HAP-1 (cell line): ENCODE measurements at regions not wholly inside any gene's neighbourhood (a gene's known extent, or its start where the extent isn't known, plus 50 kb on each side); places are given as distances from the start of the nearest gene placed in this dataset.
"Not testable (repeated sequence)": the region's sequence is repeated elsewhere in the genome, so short reads cannot be mapped to it uniquely, and the experiment has no call there.

Experiments
- DNase-seq, 2 experiments: peaks; one replicate each; pipeline ENCODE4 v3.0.0-alpha.2; 2016 to 2020; ENCODE audit warnings: low spot score in 2 of 2
- H3K27me3 ChIP-seq: fragments of 250-450 bp; sonication (Bioruptor Pico); 2 replicates; pipeline ENCODE4 v1.5.1; 2020; ENCODE audit warnings: low read depth, mild to moderate bottlenecking, moderate library complexity
- H3K36me3 ChIP-seq: fragments of 250-450 bp; sonication (Bioruptor Pico); replicated peaks from 2 replicates; pipeline ENCODE4 v1.5.1; 2020; ENCODE audit warnings: mild to moderate bottlenecking
- H3K4me1 ChIP-seq: fragments of 250-450 bp; sonication (Bioruptor Pico); 2 replicates; pipeline ENCODE4 v1.5.1; 2020; ENCODE audit warnings: mild to moderate bottlenecking
- H3K4me3 ChIP-seq: fragments of 250-450 bp; sonication (Bioruptor Pico); 2 replicates; pipeline ENCODE4 v1.5.1; 2020; ENCODE audit warnings: mild to moderate bottlenecking, moderate library complexity
- H3K9me3 ChIP-seq: fragments of 250-450 bp; sonication (Bioruptor Pico); 2 replicates; pipeline ENCODE4 v1.5.1; 2020; ENCODE audit warnings: mild to moderate bottlenecking, moderate library complexity
- in situ Hi-C: fragments of 300-500 bp; cut with MboI; formaldehyde crosslinking; loops from 3 replicates; pipeline ENCODE4 v1.14.3; 2020; ENCODE audit warnings: low sequenced_read_pairs, inconsistent platforms, mixed read lengths

DNA sequence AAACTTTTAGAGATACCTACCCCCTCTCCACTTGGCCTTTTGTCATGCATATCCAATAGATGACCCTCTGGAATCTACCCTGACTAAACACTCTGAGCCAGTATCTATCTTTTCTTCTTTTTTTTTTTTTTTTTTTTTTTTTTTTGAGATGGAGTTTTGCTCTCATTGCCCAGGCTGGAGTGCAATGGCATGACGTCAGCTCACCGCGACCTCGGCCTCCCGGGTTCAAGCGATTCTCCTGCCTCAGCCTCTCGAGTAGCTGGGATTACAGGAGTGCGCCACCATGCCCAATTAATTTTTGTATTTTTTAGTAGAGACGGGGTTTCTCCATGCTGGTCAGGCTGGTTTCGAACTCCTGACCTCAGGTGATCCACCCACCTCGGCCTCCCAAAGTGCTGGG is 50.8 kb upstream of the GRIN2B start:
- H3K4me3 ChIP-seq, DNase-seq, H3K36me3 ChIP-seq, H3K9me3 ChIP-seq, H3K27me3 ChIP-seq, in situ Hi-C loops, H3K4me1 ChIP-seq: not testable (repeated sequence)

DNA sequence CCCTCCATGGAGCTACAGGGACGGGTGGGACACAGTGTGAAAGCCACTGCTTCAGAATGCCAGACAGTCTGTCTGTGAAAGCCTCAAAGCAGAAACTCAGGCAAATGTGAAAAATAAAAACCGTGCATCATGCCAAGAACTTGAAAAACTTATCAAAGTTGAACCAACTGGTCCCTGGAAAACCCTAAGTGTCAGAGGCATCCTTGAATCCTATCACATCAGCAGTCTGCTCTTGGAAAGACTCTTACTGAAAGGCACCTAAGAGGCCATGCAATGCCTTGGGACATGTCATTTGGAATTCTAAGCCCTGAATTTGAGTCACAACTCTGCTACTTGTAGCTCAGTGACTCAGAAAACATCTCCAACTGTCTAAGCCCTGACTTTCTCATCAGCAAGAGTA is 62.4 kb upstream of the GRIN2B start:
- no peaks in the 10 kb centered on the region for H3K9me3 ChIP-seq
- H3K4me1 ChIP-seq = no peaks in the 10 kb centered on the region
- no peaks in the 10 kb centered on the region for H3K27me3 ChIP-seq
- DNase-seq = no peak
- no peaks in the 10 kb centered on the region for H3K36me3 ChIP-seq
- no peak overlapping the region for H3K4me3 ChIP-seq
- in situ Hi-C loops = no loop called here

GRCh38 chr12:14048941-14049545 is 67.6 kb upstream of the GRIN2B start:
- H3K36me3 ChIP-seq = no peaks in the 10 kb centered on the region
- H3K4me3 ChIP-seq = no peak overlapping the region
- H3K4me1 ChIP-seq = no peaks in the 10 kb centered on the region
- no peaks in the 10 kb centered on the region for H3K27me3 ChIP-seq
- in situ Hi-C loops = no loop called here
- DNase-seq = no peak
- H3K9me3 ChIP-seq = no peaks in the 10 kb centered on the region

GRCh38 chr12:14057895-14058294 is 76.5 kb upstream of the GRIN2B start:
- no peaks in the 10 kb centered on the region for H3K4me1 ChIP-seq
- in situ Hi-C loops = no loop called here
- DNase-seq = no peak
- H3K9me3 ChIP-seq = no peaks in the 10 kb centered on the region
- no peaks in the 10 kb centered on the region for H3K27me3 ChIP-seq
- no peaks in the 10 kb centered on the region for H3K36me3 ChIP-seq
- no peak overlapping the region for H3K4me3 ChIP-seq

GRCh38 chr12:14058717-14059116 is 77.3 kb upstream of the GRIN2B start:
- Histone ChIP-seq H3K4me3 (no peak overlapping the region), H3K9me3 (no peaks in the 10 kb centered on the region)

DNA sequence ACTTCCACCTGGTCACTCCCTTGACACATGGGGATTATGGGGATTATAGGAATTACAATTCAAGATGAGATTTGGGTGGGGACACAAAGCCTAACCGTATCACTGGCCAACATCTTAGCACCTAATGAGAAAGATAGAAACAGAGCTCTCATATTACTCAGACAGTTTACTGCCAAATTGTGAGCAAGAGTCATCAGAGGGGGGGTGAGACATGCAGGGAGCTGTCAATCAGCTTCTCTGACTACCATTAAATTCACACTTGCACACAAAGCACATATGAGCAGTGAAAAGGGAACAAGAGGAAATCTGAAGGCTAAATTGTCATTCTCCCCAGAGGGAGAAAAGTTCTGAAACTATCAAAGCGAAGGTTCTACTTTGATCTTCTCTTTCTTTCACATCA is 78.1 kb upstream of the GRIN2B start:
- no peaks in the 10 kb centered on the region for H3K27me3 ChIP-seq
- in situ Hi-C loops = no loop called here
- H3K4me1 ChIP-seq = no peaks in the 10 kb centered on the region
- no peak overlapping the region for H3K4me3 ChIP-seq
- no peak for DNase-seq
- no peaks in the 10 kb centered on the region for H3K36me3 ChIP-seq
- no peaks in the 10 kb centered on the region for H3K9me3 ChIP-seq

More at GRCh38 chr12:14058717-14059116, 77.3 kb upstream of the GRIN2B start:
- no peak for DNase-seq
- Histone ChIP-seq H3K36me3 (no peaks in the 10 kb centered on the region), H3K4me1 (no peaks in the 10 kb centered on the region), H3K27me3 (no peaks in the 10 kb centered on the region)
- in situ Hi-C loops = no loop called here

DNA sequence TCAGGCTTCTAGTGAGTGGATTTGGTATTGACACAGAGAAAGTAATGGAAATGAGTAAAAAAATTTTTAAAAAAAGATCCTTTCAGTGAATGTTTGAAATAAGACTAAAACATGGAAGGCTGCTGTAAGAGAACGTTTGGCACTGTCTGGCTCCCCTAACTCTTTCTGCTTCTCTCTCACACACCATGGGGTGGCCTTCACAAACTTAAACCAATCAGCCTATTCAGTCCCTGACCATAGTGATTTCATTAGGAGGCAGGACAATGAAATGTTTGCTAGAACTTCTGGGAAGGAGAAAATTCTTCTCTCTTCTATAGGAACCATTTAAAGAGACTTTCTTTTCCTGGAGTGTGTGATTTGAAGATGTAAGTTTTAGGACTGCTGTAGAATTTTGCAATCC is 84.2 kb upstream of the GRIN2B start:
- Histone ChIP-seq H3K9me3 (no peaks in the 10 kb centered on the region), H3K36me3 (no peaks in the 10 kb centered on the region), H3K27me3 (no peaks in the 10 kb centered on the region), H3K4me3 (no peak overlapping the region), H3K4me1 (no peaks in the 10 kb centered on the region)
- DNase-seq = no peak
- in situ Hi-C loops = no loop called here

DNA sequence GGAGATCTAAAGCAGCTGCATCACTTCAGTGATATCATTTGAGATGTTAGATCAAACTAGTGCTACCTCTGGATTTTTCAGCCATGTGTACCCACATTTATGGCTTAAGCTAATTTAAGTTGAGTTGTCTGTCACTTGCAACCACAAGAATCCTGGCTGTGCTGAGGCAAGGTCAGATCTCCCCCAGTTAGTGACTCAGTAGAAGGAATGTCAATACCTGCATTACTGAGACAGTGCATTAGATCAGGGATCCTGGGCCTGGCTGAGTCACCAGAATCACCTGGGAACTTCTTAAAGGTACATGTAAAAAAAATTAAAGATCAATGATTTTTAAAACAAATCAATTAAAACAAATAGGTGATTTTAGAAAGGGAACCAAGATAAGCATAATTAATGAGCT is 84.6 kb upstream of the GRIN2B start:
- Histone ChIP-seq H3K27me3 (no peaks in the 10 kb centered on the region), H3K9me3 (no peaks in the 10 kb centered on the region), H3K36me3 (no peaks in the 10 kb centered on the region), H3K4me3 (no peak overlapping the region), H3K4me1 (no peaks in the 10 kb centered on the region)
- no peak for DNase-seq
- in situ Hi-C loops = no loop called here

DNA sequence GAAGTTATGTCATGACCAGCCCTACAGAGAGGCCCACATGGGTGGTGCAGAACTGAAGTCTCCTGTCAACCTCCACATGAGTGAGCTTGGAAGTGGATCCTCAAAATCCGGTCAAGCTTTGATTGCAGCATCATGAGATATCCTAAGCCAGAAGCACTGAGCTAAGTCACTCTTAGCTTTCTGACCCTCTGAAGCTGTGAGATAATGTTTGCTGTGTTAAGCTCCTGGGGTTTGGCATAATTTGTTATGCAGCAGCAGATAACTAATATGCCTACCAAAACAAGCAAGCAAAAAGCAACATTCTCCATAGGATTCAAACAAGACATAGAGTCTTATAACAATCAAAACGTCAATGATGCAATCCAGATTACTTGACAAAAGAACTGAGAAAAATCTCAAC is 87.6 kb upstream of the GRIN2B start:
- Histone ChIP-seq H3K9me3 (no peaks in the 10 kb centered on the region), H3K27me3 (no peaks in the 10 kb centered on the region), H3K4me1 (no peaks in the 10 kb centered on the region), H3K4me3 (no peak overlapping the region), H3K36me3 (no peaks in the 10 kb centered on the region)
- in situ Hi-C loops = no loop called here
- no peak for DNase-seq

- in situ Hi-C loops = no loop called here
- Histone ChIP-seq H3K4me3 (no peak overlapping the region), H3K36me3 (no peaks in the 10 kb centered on the region), H3K27me3 (no peaks in the 10 kb centered on the region), H3K9me3 (no peaks in the 10 kb centered on the region), H3K4me1 (no peaks in the 10 kb centered on the region)
- no peak for DNase-seq
Observed at GRCh38 chr12:14071833-14072232, 90.4 kb upstream of the GRIN2B start.

- no peaks in the 10 kb centered on the region for H3K27me3 ChIP-seq
- DNase-seq = no peak
- H3K4me1 ChIP-seq = no peaks in the 10 kb centered on the region
- H3K4me3 ChIP-seq = no peak overlapping the region
- no peaks in the 10 kb centered on the region for H3K36me3 ChIP-seq
- H3K9me3 ChIP-seq = no peaks in the 10 kb centered on the region
- in situ Hi-C loops = no loop called here
Observed at GRCh38 chr12:14072987-14073386, 91.6 kb upstream of the GRIN2B start.

DNA sequence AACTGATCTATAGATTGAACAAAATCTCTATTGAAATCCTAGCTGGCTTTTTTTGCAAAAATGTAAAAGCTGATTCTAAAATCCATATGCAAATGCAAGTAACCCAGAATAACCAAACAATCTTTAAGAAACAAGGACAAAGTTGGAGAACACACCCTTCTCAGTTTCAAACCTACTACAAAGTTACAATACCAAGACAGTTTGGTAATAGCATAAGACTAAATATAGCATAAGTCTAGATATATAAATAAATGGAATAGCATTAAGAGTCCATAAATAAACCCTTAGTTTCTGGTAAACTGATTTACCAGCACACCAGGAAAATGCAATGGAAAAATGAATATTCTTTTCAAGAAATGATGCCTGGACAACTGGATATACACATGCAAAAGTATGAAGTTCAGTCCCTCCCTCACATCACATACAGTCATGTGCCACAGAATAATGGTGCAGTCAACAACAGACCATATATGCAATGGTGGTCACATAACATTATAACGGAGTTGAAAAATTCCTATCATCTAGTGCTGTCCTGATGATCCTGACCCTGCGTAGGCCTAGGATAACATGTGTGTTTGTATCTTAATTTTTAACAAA is 94.5 kb upstream of the GRIN2B start:
- Histone ChIP-seq H3K27me3 (no peaks in the 10 kb centered on the region), H3K9me3 (no peaks in the 10 kb centered on the region), H3K4me1 (no peaks in the 10 kb centered on the region), H3K4me3 (no peak overlapping the region), H3K36me3 (no peaks in the 10 kb centered on the region)
- no peak for DNase-seq
- in situ Hi-C loops = no loop called here

GRCh38 chr12:14076538-14076937 is 95.1 kb upstream of the GRIN2B start:
- Histone ChIP-seq H3K27me3 (no peaks in the 10 kb centered on the region), H3K4me1 (no peaks in the 10 kb centered on the region), H3K4me3 (no peak overlapping the region), H3K36me3 (no peaks in the 10 kb centered on the region), H3K9me3 (no peaks in the 10 kb centered on the region)
- no peak for DNase-seq
- in situ Hi-C loops = no loop called here

- no peaks in the 10 kb centered on the region for H3K36me3 ChIP-seq
- no peak for DNase-seq
- in situ Hi-C loops = no loop called here
- no peak overlapping the region for H3K4me3 ChIP-seq
- H3K4me1 ChIP-seq = no peaks in the 10 kb centered on the region
- H3K9me3 ChIP-seq = no peaks in the 10 kb centered on the region
- no peaks in the 10 kb centered on the region for H3K27me3 ChIP-seq
Observed at GRCh38 chr12:14086838-14087237, 105.4 kb upstream of the GRIN2B start.

DNA sequence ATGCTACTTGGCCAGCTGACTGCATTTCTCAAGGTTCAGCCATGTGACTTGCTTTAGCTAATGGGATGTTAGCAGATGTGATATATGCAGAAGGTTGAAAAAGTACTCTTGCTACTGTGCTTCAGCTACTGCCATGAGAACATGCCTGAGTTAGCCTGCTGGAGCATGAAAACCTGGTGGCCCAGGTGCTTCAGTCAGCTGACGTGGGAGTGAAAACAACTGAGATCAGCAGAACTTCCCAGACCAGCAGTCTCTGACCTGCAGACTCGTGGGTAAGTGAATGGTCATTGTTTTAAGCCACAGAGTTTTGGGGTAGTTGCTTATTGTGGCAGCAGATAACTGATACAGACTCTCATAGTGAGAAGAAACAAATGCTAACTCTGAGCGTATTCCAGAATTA is 118.6 kb upstream of the GRIN2B start:
- no peaks in the 10 kb centered on the region for H3K27me3 ChIP-seq
- in situ Hi-C loops = no loop called here
- H3K9me3 ChIP-seq = no peaks in the 10 kb centered on the region
- H3K4me1 ChIP-seq = no peaks in the 10 kb centered on the region
- H3K4me3 ChIP-seq = no peak overlapping the region
- H3K36me3 ChIP-seq = no peaks in the 10 kb centered on the region
- no peak for DNase-seq
